ENCODE measurements at regions not wholly inside any gene's neighbourhood (a gene's known extent, or its start where the extent isn't known, plus 50 kb on each side); places are given as distances from the start of the nearest gene placed in this dataset.

DNA sequence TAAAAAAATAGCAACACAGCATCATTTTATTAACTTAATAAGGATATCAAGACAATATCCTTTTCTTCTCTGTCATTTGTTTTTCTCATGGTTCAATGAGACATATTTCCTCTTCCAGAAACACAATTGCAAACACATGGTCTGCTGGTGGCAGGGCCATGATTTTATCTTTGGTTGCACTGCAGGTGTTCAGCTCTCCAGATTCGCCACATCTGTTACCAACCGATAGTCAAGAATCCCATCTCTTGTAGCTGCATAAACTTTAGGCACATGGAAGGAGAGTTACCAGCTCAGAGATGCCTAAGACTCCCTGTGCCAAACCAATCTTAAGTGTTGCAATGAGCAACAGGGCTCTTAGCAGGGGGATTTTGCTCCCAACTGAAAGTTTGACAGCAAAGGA, 1303.2 kb upstream of the CELF4 start:
- Histone ChIP-seq H3K27ac (ENCODE audit: low read depth, low read length) (no peak overlapping the region), H3K27me3 (ENCODE audit: control insufficient read depth, insufficient read depth, low read length, poor library complexity, severe bottlenecking) (no peaks in the 10 kb centered on the region), H3K9ac (ENCODE audit: extremely low read depth, low read length, poor library complexity, severe bottlenecking) (no peak overlapping the region), H3K9me3 (ENCODE audit: control insufficient read depth, low read length) (no peaks in the 10 kb centered on the region), H3K36me3 (ENCODE audit: control insufficient read depth, insufficient read depth, low read length) (no peaks in the 10 kb centered on the region), H3K4me3 (ENCODE audit: low read length) (no peak overlapping the region), H3K4me1 (ENCODE audit: control insufficient read depth, insufficient read depth, low read length) (no peaks in the 10 kb centered on the region)
- WGBS, 2 experiments (ENCODE audit: insufficient coverage in 1 of 2, insufficient read length in 1 of 2): 85 to 94% methylated on average over 2 of the region's 2 CpGs
- Mint-ChIP-seq H3K4me1 (no peaks in the 10 kb centered on the region), H3K9me3 (no peaks in the 10 kb centered on the region), H3K27ac (no peak overlapping the region), H3K4me3 (no peak overlapping the region), H3K36me3 (ENCODE audit: low read depth) (no peaks in the 10 kb centered on the region), H3K27me3 (ENCODE audit: insufficient read depth) (no peaks in the 10 kb centered on the region)
- TF ChIP-seq, protein P1, sequence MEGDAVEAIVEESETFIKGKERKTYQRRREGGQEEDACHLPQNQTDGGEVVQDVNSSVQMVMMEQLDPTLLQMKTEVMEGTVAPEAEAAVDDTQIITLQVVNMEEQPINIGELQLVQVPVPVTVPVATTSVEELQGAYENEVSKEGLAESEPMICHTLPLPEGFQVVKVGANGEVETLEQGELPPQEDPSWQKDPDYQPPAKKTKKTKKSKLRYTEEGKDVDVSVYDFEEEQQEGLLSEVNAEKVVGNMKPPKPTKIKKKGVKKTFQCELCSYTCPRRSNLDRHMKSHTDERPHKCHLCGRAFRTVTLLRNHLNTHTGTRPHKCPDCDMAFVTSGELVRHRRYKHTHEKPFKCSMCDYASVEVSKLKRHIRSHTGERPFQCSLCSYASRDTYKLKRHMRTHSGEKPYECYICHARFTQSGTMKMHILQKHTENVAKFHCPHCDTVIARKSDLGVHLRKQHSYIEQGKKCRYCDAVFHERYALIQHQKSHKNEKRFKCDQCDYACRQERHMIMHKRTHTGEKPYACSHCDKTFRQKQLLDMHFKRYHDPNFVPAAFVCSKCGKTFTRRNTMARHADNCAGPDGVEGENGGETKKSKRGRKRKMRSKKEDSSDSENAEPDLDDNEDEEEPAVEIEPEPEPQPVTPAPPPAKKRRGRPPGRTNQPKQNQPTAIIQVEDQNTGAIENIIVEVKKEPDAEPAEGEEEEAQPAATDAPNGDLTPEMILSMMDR (conservative IDR thresholded peaks at IDR 0.05): no peak
- DNase-seq: no peak

DNA sequence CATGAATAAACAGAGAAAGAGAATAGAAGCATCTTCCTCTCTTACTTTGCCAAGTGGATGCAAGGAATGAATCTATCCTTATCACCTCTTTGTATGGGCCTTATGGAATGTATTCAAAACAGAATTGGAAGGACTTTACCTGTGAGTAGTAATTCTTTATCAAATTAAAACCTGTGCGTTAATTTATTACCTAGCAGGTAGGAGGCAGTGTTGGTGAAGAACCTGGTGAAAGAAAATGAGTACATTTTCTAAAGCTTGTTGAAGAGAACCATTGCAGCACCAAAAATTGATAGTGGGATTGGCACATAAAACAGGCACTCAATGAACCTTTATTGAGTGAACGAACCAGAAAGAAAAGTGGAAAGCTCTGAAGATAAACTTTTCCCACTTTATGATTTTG, 1302.1 kb upstream of the CELF4 start:
- Mint-ChIP-seq H3K4me1 (no peaks in the 10 kb centered on the region), H3K4me3 (no peak overlapping the region), H3K9me3 (no peaks in the 10 kb centered on the region), H3K36me3 (ENCODE audit: low read depth) (no peaks in the 10 kb centered on the region), H3K27ac (no peak overlapping the region), H3K27me3 (ENCODE audit: insufficient read depth) (no peaks in the 10 kb centered on the region)
- Histone ChIP-seq H3K9me3 (ENCODE audit: control insufficient read depth, low read length) (no peaks in the 10 kb centered on the region), H3K9ac (ENCODE audit: extremely low read depth, low read length, poor library complexity, severe bottlenecking) (no peak overlapping the region), H3K4me3 (ENCODE audit: low read length) (no peak overlapping the region), H3K36me3 (ENCODE audit: control insufficient read depth, insufficient read depth, low read length) (no peaks in the 10 kb centered on the region), H3K27ac (ENCODE audit: low read depth, low read length) (no peak overlapping the region), H3K27me3 (ENCODE audit: control insufficient read depth, insufficient read depth, low read length, poor library complexity, severe bottlenecking) (no peaks in the 10 kb centered on the region), H3K4me1 (ENCODE audit: control insufficient read depth, insufficient read depth, low read length) (no peaks in the 10 kb centered on the region)
- 95 to 100% methylated on average over 2 of the region's 2 CpGs for WGBS, 2 experiments (ENCODE audit: insufficient coverage in 1 of 2, insufficient read length in 1 of 2)
- TF ChIP-seq, protein P1 (conservative IDR thresholded peaks at IDR 0.05): peak; percentile 58
- DNase-seq: no peak

GRCh38 chr18:38851526-38851925, 1285.9 kb upstream of the CELF4 start:
- H3K4me1 Mint-ChIP-seq: no peaks in the 10 kb centered on the region
- H3K27ac Mint-ChIP-seq: no peak overlapping the region
- Histone ChIP-seq H3K36me3 (ENCODE audit: control insufficient read depth, insufficient read depth, low read length) (no peaks in the 10 kb centered on the region), H3K9ac (ENCODE audit: extremely low read depth, low read length, poor library complexity, severe bottlenecking) (no peak overlapping the region), H3K4me1 (ENCODE audit: control insufficient read depth, insufficient read depth, low read length) (no peaks in the 10 kb centered on the region), H3K9me3 (ENCODE audit: control insufficient read depth, low read length) (peaks cover 9% of the 10 kb centered on the region), H3K27ac (ENCODE audit: low read depth, low read length) (no peak overlapping the region), H3K27me3 (ENCODE audit: control insufficient read depth, insufficient read depth, low read length, poor library complexity, severe bottlenecking) (no peaks in the 10 kb centered on the region), H3K4me3 (ENCODE audit: low read length) (no peak overlapping the region)
- no peaks in the 10 kb centered on the region for H3K27me3 Mint-ChIP-seq (ENCODE audit: insufficient read depth)
- no peak overlapping the region for H3K4me3 Mint-ChIP-seq
- TF ChIP-seq, protein P1 (conservative IDR thresholded peaks at IDR 0.05): no peak
- no peaks in the 10 kb centered on the region for H3K36me3 Mint-ChIP-seq (ENCODE audit: low read depth)
- H3K9me3 Mint-ChIP-seq: peaks cover 9% of the 10 kb centered on the region
- no peak for DNase-seq

Data from endodermal cell (in vitro differentiated cells).